NOMO-1 treated with DMSO at 0.1 percent for 48 hours (cell line): ENCODE measurements at regions not wholly inside any gene's neighbourhood (a gene's known extent, or its start where the extent isn't known, plus 50 kb on each side); places are given as distances from the start of the nearest gene placed in this dataset.
"Not testable (repeated sequence)": the region's sequence is repeated elsewhere in the genome, so short reads cannot be mapped to it uniquely, and the experiment has no call there.

Source experiments
- DNase-seq: peaks from one replicate; lab custom pipeline; 2025; ENCODE audit not compliant: unreplicated experiment; lab: John Stamatoyannopoulos, UW

DNA sequence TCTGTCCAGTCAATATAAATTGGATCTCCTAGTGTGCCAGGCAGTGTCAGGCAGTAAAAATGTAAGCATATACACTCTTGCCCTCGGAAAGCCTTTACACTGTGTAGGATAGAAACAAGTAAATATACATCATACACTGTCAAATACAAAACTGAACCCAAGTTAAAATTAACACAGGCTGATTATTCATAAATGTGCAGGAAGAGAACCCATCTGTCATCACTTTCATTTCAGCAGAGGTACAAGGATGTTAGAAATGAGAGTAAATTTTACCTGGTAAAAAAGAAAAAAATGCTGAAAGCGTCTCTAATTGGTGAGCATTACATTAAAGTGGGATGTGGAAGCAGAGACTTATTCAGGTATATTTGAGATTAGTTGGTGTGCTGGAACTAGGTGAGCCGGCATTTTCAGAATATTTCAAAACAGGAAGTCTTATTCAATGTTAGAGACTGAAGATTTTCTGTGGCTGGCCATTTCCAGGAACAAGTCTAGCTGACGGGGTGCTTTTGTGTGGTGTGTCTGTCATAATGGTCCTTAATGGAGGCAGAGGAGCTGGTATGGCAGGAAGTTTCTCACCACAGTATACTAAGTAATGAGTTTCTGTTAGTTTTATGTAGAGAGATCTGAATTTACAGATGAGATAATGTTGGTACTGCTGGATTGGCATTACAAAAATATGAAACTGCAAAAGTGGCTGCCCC, 192.6 kb downstream of the CASP12 start:
- DNase-seq, result peak; percentile 93

DNA sequence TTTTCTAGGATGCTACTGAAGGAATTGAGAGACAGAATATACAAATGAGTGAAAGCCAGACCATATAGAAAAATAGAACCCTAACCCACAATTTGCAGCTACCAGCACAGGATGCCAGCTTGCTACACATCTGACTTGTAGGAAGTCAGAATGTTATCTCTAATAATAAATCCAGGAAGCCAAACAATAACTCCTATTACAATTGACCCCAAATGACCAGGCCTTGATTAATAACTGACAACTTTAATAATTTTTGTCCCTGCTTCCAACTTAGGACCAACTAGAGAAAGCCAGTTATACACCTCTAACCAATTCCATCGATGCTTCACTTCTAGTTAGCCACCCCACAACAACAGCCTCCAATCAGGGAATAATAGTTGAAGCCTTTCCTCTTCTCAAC, 193.4 kb downstream of the CASP12 start:
- no peak for DNase-seq

DNA sequence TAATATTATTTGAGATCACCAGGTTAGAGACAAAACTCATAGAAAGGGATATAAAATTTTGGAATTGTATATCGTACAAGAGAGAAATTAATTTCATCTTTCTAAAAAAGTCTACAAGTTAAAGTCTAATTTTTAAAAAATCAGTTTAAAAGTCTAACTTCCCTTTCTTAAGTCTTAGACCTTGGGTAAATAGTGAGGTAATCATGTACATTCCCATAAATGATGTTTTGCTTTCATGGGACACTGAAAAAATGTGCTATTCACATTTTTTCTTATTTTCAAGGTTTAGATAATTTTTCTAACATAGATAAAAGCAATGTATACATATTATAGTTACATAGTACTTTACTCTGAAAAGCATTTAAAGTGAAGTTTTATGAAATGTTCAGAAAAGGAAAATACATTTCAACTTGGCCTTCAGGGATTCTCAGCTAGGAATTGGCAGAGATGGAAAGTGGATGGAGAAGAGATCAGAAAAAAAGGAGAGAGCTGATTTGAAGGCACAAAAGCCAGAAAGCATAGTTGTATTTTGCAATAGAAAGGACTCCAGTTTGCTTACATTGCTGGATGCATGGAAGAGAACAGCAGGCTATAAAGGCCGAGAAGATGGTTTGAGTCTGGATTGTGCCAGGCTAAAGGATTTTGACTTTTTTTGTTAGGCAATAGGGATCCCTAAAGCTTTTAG, 194.0 kb downstream of the CASP12 start:
- DNase-seq, result no peak

DNA sequence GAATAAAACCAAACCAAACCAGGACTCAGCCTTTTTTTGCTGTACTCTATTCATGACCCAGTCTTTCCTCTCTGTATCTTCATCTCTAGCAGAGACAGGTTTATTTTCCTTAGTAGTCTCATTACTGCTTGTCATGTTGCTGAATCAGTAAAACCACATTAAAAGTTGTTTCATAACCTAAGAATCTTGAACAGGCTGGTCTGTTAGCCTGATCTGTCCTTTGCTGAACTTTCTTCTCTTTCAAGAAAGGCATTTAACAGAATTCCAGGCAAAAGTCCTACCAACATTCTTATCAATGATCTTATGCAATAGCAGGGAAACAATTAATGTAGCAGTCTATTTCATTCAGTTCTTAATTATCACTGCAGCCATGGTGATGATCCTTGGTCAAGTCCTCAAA, 197.7 kb downstream of the CASP12 start:
- no peak for DNase-seq

DNA sequence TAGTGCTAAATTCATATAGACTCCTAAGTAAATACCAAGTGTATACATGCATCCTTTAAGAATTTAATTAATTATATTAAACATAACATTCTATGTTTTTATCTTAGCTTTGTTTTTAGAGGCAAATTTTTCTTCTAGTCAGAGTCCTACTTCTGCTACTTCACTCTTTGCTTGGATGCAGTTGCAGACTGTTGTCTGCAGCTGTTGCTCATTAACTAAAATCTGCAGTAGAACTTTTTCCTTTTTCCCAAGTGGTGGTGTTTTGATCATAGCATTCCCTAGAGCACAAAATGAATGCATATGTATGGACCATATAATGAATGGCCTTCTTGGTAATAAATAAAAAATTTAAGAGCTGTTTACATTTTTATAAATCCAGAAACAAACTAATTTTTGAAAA, 198.3 kb downstream of the CASP12 start:
- DNase-seq, result no peak

DNA sequence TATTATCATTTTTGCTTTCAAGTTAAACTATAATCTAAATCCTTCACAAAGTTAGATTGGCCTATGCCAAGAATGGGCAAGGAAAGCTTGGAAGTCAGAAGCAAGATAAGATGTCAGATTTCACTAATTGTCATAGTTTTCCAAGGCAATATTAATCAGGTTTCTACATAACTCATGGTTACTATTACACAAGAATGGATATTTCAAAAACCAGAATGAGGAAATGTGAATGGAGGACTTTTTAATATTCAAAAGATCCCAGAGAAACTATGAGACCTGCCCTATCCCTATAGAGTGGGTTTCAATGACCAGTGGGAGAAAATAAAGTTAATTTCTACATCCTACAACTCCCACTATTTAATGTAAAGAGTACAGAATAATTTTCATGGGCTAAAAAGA, 203.2 kb downstream of the CASP12 start:
- peak; percentile 32 for DNase-seq

DNA sequence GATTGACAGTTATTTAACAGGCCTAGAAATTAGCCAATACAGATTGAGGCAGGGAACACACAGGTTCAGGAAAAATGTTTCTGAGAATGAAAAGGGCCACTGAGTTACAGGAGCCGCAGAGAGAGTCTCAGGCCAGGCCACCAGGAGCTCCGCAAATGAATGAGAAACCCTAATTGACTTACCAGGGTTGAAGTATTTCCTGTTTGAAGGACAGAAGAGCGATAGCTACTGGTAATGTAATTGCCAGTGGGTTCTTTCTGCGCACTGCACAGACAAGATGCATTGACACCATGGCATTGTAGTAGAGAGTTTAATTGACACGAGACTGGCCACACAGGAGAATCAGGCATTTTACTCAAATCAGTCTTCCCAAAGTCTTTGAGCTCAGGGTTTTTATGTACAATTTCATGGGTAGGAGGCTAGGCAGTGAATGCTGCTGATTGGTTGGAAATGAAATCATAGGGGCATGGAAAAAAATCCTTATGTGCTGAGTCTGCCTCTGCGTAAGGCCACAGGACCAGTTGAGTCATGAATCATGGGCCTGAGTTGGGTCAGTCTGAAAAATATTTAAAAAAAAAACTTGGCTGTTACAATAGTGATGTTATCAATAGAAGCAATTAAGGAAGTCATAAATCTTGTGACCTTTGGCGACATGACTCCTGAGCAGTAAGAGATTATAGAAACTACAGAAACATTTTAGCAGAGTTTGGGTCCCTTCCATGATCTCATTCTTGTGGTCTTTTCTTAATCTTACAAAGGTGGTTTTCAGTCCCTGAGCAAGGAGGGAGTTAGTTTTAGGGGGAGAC, 203.8 kb downstream of the CASP12 start:
- DNase-seq, result peak; percentile 39

DNA sequence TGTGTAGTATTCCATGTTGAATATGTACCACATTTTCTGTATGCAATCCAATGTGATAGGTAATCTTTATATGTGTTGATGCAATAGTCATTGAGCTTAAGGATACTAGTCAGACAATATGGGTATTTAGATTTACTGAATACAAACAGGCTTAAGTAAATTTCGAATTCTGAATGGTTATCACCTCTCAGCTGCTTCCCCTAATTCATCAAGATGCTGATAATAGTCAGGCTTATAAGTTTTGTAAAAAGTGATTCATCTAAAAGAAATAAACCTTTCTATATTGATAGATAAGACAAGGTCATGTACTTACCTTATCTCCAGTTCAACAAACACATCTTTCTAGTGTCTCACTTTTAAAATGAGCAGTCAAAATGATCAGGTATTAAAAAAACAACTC, 205.5 kb downstream of the CASP12 start:
- DNase-seq, result no peak

DNA sequence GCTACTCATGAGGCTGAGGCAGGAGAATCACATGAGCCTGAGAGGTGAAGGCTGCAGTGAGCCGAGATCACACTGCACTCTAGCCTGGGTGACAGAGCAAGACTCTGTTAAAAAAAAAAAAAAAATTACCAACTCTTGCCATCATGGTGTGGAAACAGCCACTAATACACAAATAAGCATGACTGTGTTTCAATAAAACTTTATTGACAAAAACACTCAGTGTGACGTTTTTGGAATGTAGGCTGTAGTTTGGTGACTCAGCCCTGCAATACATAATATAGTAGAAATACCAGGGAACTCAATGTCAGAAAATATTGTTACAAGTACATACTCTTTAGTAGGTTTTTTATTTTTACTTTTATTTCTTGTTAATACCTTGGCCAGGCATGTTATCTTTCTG, 207.1 kb downstream of the CASP12 start:
- DNase-seq, result no peak

DNA sequence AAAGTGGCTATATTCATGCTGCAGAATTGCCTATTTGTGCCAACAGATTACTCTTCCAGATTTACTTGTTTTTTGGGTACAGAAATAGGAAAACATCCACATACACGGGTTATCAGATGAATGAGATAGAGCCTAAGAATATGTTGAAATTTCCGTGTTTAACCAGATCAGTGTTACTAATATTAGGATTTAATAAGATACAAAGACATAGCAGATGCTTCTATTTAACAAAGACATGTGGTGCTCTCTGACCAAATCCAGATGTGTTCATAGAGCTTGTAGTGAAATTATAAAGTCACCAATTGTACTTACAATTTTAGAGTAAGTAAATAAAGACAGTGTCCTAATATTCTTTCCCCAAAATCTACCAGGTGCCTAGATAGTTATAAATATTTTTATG, 208.0 kb downstream of the CASP12 start:
- DNase-seq, result no peak

DNA sequence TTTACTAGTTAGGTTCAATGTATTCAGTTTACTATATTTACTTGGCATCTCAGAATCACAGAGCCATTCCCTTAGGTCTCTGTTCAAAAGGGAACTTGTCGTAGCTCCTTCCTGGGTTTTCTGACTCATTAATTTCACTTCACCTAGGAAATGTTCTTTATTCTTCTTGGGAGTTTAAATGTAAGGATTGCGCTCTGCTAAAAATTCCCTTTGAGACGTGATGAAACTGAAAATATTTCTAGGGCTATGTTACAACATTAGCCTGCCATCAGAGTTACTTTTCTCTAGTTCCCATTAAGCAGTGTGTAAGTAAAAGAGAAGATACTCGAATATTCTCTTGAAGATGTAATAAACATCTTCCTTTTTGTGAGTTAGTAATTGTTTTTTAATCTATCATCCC, 209.5 kb downstream of the CASP12 start:
- no peak for DNase-seq

DNA sequence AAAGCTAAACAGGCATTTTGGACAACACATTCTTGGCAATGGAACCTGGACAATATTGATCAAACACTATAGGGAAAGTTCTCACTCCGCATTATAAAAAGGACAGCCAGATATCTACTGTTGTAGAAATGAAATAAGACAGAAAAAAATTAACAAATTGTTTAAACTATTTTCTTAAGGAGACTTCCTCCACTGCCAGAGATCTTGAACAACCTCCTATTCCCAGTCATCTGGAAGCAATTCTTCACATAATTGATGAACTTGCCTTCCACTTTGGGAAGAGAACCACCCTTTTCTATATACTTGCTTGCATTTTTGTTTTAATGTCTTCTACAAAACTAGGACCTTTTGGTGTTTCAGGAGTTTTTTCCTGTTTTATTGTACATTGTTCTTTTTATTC, 216.1 kb downstream of the CASP12 start:
- no peak for DNase-seq

DNA sequence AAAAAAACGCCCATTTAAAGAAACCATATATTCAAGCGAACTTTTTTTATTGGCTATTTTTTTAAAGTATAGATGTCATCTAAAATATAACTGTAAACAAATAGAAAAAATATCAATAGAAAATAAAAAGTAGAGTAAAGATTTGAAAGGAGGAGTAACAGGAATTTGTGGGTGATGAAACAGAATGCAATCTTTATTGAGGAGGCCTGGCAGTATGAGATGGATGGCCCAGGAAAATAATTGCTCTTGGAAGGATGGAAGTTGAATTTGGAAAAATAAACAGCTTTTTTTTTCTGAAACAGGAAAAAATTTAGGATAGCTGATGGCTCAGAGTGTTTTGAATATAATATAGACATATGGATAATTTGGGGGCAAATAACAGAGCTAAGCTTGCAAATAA, 219.0 kb downstream of the CASP12 start:
- no peak for DNase-seq

DNA sequence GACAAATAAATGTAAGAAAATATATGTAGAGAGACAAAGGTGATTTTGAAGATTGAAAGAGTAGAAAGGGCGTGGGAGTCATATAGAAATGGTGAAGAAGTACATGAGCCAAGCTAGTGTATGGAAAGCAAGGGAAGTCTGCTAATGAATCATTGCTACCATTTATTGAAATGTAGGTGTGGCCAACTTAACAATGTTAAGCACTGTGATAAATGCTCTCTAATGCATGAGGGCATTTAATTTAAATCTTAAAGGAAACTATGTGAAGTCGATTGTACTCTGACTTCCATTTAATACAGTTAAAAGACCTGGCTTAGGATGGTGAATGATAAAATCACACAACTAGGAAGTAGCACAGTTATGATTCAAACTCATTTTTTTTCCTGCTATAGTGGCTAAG, 219.9 kb downstream of the CASP12 start:
- DNase-seq, result no peak

DNA sequence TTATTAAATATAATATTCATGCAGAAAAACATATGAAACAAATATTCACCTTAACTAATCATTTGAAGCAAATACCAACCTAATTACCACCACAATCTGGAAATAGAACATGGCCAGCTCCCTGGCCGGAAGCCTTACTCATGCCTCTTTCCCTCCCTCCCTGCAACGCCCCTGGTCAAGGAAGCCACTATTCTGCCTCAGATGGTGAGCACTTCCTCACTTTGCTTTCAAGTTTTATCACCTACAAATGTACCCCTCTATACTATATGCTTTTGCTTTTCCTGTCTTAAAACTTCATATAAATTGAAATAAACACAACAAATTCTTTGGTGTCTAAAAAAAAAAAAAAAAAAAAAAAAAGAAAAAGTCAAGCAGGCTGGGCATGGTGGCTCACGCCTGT, 221.2 kb downstream of the CASP12 start:
- DNase-seq, result not testable (repeated sequence)

DNA sequence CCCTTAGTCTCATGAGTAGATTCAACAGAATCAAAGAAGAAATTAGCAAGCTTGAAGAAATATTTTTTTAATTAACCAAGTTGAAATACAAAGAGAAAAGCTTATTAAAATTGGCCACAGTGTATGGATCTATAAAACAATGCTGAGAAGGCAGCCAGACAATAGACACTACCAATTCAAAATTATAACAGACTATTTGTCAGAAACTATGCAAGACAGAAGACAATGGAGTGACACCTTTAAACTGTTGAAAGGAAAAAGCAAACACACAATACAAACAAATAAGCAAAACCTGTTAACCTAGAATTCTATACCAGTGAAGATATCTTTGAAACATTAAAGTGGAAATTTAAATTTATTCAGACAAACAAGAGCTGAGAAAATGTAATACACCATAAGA, 225.4 kb downstream of the CASP12 start:
- DNase-seq, result no peak

DNA sequence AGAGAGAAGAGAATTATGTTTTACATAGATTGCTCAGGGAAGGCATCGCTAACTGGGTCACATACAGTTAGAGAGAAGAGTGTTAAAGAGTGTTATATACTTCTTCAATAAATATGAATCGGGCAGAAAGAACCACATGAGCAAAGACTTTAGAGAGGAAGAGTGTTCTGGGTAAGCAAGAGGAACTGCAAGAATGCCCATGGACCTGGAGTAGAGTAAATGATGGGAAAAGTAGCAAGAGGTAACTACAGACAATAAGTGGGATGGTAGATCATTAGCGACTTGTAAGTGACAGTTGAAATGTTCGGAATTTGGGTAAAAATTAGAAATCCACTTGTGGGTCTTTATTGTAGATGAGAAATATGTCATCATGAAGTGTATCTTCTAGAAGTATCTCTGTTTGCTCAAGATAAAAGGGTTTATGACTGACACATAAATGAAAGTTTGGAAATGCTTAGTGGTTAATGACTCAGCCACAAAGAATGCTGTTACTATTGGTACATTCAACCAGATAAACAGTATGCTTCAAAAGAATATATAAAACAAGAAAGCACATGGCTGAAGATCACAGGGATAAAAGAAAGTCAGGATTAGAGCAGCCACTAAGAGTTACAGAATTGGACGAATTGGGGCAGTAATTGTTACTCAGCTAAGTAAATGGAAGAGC, 229.3 kb downstream of the CASP12 start:
- DNase-seq, result peak; percentile 76

DNA sequence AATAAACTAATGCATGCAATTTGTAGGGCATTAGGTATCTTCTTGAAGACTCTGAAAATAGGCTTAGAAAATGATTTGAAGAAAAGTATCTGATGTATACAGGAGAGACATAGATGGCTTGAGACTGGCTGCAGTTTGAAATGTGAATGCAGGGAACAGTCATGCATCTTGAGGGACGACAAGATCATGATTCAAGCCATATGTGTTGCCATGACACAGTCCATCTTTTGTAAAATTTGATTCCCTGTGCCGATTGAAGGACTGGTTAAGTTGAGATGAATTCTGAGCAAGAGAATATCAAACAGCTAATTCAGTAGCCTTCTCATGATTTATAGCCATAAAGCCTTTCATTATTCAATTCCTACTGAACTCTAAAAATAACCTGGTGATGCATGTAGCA, 231.6 kb downstream of the CASP12 start:
- DNase-seq, result no peak

DNA sequence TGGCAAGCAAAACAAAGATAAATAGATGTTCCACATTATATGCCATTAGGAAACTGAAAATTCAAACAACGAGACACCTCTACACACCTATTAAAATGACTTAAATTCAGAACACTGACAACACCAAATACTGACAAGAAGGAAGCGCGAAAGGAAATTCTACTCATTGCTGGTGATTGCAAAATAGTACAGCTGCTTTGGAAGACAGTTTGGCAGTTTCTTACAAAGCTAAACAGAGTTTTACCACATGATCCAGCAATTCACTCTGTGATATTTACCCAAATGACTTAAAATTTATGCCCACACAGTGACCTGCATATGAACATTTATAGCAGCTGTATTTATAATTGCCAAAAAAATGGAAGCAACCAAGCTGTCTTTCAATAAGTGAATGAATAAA, 232.6 kb downstream of the CASP12 start:
- DNase-seq, result peak; percentile 86

DNA sequence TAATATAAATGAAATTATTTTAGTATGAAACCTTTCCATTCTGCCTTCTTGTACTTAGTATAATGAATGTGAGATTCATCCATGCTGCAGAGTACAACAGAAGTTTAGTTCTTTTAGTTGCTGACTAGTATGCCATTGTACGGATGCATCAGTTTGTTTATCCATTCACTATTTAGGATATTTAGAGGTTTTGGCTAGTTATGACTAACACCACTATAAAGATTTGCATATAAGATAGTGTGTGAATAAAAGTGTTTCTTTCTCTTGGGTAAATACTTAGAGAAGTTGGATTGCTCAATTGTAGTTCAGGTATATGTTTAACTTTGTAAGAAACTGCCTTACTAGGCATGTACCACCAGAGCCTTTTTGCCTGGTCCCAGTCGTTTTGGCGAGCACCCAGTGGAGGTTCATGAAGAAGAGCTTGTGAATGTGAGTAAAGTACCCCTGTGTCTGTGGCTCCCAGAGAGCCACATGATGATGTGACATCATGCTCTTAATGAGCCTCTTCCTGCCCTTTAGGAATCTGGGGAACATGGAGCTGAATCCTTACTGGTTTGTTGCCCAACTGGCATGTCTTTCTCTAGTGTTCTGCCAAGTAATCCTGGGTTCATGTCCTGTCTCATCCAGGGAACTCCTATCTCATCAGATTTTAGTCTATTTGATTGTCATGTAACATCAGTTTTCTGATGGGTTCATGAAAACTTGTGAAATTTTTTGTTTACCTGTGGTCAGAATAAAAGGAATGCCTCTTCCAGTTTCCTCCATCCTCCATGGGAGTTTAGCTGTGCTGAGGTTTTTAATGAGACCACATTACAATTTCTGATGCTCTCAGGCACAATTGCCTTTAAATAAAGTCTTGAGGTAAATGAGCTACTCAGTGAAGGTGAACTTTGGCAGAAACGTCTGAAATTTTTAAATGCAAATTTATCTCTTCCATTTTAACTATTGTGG, 234.8 kb downstream of the CASP12 start:
- no peak for DNase-seq
